Body of pancreas (tissue), 4 donors: ENCODE measurements at regions not wholly inside any gene's neighbourhood (a gene's known extent, or its start where the extent isn't known, plus 50 kb on each side); places are given as distances from the start of the nearest gene placed in this dataset.

Source experiments
- ATAC-seq: fragments of 150-250 bp; one replicate; pipeline ENCODE4 v1.9.1; 2016
- DNase-seq, 4 donors: peaks; one replicate each; pipeline ENCODE4 v3.0.0-alpha.2; 2019
- H3K27ac ChIP-seq, 4 donors: fragments of 200-600 bp; sonication (generic); 1 replicate in 3 of 4; 2 replicates in 1 of 4; pipeline versions ENCODE4 v1.5.1 to v1.6.1; 2016 to 2019; ENCODE audit warnings: mild to moderate bottlenecking in 1 of 4, mixed read lengths in 1 of 4, moderate library complexity in 1 of 4
- H3K27me3 ChIP-seq, 2 donors: fragments of 200-600 bp; sonication (generic); one replicate each; pipeline ENCODE4 v1.6.0; 2016; ENCODE audit warnings: mild to moderate bottlenecking in 1 of 2
- H3K36me3 ChIP-seq, 2 donors: fragments of 200-600 bp; sonication (generic); replicated peaks in 1 of 2; 2 replicates each; pipeline ENCODE4 v1.5.1; 2016; ENCODE audit warnings: low read depth in 2 of 2; ENCODE audit not compliant: insufficient read depth in 1 of 2
- H3K4me1 ChIP-seq: fragments of 200-600 bp; sonication (generic); one replicate; pipeline ENCODE4 v1.6.0; 2016
- H3K4me3 ChIP-seq, 2 donors: fragments of 200-600 bp; sonication (generic); 1 replicate in 1 of 2; 2 replicates in 1 of 2; pipeline ENCODE4 v1.5.1; 2016 to 2019
- H3K9me3 ChIP-seq, 3 donors: fragments of 200-600 bp; sonication (generic); 1 replicate in 2 of 3; 2 replicates in 1 of 3; pipeline ENCODE4 v1.5.1; 2016
- POLR2A ChIP-seq, 3 donors: fragments of 450-650 bp; IDR thresholded peaks; one replicate each; pipeline ENCODE4 v1.6.1; 2016; ENCODE audit warnings: antibody characterized with exemption in 3 of 3, mild to moderate bottlenecking in 2 of 3
- WGBS, 2 donors: methylation state at CpG; one replicate each; pipeline ENCODE4 v1.1.5; 2017; 5-methylcytosine and 5-hydroxymethylcytosine counted together
- intact Hi-C: fragments of 100-400 bp; cut with DNase I; formaldehyde crosslinking; loops from one replicate; pipeline ENCODE4 v1.15.1; 2023
- TF ChIP-seq, protein P1 (sequence below), 7 experiments: fragments of 450-650 bp in 4 of 7; fragments of 200-600 bp in 3 of 7; sonication (generic) in 3 of 7; IDR thresholded peaks; one replicate each; pipeline ENCODE4 v1.5.1; 2016 to 2019; ENCODE audit warnings: antibody characterized with exemption in 7 of 7

DNA sequence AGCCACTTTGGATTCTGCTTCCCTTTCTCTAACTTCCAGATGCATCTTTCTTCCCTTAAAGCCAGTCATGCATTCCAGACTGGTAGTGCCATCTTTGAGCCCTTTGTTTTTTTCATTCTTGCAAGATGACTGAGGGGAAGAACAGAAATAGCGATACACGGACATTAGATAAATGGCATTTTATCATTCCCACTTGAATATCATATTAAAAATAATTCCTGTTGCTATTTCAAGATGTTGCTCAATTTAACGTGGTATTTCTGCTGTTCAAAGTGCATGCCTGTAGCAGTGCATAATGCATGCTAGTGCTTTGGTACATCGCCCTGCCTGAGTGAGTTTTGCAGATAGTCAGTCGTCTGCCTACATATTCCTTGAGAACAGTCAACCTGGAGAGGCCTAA lies 140.6 kb upstream of the FRY start:
- 77 to 79% methylated on average over 5 of the region's 5 CpGs for WGBS, 2 donors
- intact Hi-C loops: no loop called here
- H3K27me3 ChIP-seq: no peaks in the 10 kb centered on the region
- H3K36me3 ChIP-seq: no peaks in the 10 kb centered on the region
- no peaks in the 10 kb centered on the region for H3K9me3 ChIP-seq
- TF ChIP-seq, protein P1, sequence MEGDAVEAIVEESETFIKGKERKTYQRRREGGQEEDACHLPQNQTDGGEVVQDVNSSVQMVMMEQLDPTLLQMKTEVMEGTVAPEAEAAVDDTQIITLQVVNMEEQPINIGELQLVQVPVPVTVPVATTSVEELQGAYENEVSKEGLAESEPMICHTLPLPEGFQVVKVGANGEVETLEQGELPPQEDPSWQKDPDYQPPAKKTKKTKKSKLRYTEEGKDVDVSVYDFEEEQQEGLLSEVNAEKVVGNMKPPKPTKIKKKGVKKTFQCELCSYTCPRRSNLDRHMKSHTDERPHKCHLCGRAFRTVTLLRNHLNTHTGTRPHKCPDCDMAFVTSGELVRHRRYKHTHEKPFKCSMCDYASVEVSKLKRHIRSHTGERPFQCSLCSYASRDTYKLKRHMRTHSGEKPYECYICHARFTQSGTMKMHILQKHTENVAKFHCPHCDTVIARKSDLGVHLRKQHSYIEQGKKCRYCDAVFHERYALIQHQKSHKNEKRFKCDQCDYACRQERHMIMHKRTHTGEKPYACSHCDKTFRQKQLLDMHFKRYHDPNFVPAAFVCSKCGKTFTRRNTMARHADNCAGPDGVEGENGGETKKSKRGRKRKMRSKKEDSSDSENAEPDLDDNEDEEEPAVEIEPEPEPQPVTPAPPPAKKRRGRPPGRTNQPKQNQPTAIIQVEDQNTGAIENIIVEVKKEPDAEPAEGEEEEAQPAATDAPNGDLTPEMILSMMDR (IDR thresholded peaks at IDR 0.05): no peak
- no peak for TF ChIP-seq POLR2A (IDR thresholded peaks at IDR 0.05)
- no peak overlapping the region for H3K4me3 ChIP-seq
- no peak for DNase-seq
- no peak overlapping the region for H3K27ac ChIP-seq
- ATAC-seq: no peak
- H3K4me1 ChIP-seq: peaks cover 8% of the 10 kb centered on the region

DNA sequence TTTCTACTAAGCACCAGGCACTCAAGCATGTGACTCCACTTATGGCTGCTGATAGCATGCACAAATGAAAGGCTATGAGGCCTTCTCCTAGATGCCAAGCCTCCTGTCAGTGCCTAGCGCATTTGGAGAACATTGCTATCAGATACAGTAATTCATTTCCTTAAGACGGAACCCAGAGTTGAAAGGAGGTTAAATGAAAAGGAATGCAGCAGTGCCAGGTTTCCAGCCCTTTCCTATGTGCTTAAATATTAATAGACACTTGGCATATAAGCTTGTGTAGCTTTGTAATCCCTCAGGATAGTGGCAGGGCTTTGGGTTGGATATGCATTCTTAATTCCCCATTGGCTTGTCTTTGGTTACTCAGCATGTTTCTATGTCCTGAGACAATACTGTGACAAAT lies 140.1 kb upstream of the FRY start:
- H3K4me1 ChIP-seq: peaks cover 8% of the 10 kb centered on the region
- no peaks in the 10 kb centered on the region for H3K36me3 ChIP-seq
- no peaks in the 10 kb centered on the region for H3K9me3 ChIP-seq
- DNase-seq (peak in 2 of 4 donors; percentile 16 to 23), ATAC-seq (peak; percentile 69)
- intact Hi-C loops: no loop called here
- peak overlapping the region in 2 of 4 donors; percentile 9 to 25 for H3K27ac ChIP-seq
- no peaks in the 10 kb centered on the region for H3K27me3 ChIP-seq
- TF ChIP-seq, protein P1 (IDR thresholded peaks at IDR 0.05): no peak
- TF ChIP-seq POLR2A (IDR thresholded peaks at IDR 0.05): no peak
- WGBS, 2 donors: 15 to 22% methylated on average over 2 of the region's 2 CpGs
- H3K4me3 ChIP-seq: no peak overlapping the region

DNA sequence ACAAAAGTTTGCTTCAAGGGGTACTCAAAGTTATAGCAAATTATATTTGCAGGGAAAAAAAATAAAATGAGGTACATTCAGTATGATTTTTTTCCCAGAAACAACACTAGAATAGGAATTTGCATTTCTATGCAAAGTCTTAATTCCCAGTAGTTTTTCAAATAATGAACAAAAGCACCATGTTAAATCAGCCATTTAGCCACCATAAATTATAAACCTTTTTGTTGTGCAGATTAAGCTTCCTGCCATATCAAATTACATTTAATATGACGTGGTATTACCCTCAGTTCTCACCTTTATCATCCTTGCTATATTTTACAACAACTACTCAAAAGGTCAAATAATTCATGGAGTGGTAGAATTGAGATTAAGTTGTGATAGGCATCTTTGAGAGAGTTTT lies 136.6 kb upstream of the FRY start:
- intact Hi-C loops: no loop called here
- peaks cover 8% of the 10 kb centered on the region for H3K4me1 ChIP-seq
- H3K36me3 ChIP-seq: no peaks in the 10 kb centered on the region
- no peaks in the 10 kb centered on the region for H3K27me3 ChIP-seq
- H3K27ac ChIP-seq: no peak overlapping the region
- TF ChIP-seq, protein P1 (IDR thresholded peaks at IDR 0.05): no peak
- no peak for TF ChIP-seq POLR2A (IDR thresholded peaks at IDR 0.05)
- H3K9me3 ChIP-seq: no peaks in the 10 kb centered on the region
- DNase-seq (no peak), ATAC-seq (no peak)
- no peak overlapping the region for H3K4me3 ChIP-seq
- 38 to 40% methylated on average over 1 of the region's 1 CpG for WGBS, 2 donors

DNA sequence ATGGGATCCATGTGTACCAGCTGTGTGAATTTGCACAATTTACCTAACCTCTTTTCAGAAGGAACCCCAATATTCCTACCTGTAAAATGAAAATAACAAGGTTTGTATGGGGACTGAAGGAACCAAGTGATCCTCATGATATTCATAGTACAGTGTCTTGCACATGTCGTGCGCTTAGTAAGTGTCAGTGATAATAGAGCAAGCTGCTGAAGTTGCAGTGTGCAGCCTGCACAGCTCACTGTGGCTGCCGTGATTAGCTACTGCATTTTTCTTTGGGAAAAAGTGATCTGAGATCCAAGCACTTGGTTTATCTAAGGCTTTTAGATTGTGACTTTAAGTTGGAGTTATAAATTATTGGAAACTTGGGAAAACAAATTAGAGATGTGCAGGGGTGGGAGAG lies 135.9 kb upstream of the FRY start:
- DNase-seq (no peak), ATAC-seq (no peak)
- no peak for TF ChIP-seq POLR2A (IDR thresholded peaks at IDR 0.05)
- TF ChIP-seq, protein P1 (IDR thresholded peaks at IDR 0.05): no peak
- WGBS, 2 donors: 93 to 98% methylated on average over 3 of the region's 3 CpGs
- Histone ChIP-seq H3K27ac (no peak overlapping the region), H3K27me3 (no peaks in the 10 kb centered on the region), H3K9me3 (no peaks in the 10 kb centered on the region), H3K4me3 (no peak overlapping the region), H3K4me1 (peaks cover 8% of the 10 kb centered on the region), H3K36me3 (no peaks in the 10 kb centered on the region)
- intact Hi-C loops: no loop called here

DNA sequence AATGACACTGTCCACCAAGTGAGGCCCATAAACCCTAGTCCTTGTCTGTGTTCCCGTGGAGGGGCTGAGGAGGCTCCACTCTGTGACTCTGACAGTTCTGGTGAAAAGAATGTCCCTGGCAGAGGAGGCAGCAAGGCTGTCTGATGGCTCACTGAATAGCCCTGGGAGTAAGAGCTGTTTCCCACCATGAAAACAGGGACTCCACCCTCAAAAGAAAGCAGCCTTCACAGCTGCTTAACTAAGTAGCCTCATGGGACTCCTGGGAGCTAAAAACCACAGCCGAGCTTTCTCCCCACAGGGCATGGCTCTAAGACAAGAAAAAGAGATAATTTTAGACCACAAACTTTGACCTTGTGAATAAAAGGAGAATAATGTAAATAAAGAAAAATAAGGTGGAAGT lies 135.1 kb upstream of the FRY start:
- no peak overlapping the region for H3K4me3 ChIP-seq
- no peaks in the 10 kb centered on the region for H3K27me3 ChIP-seq
- peaks cover 7% of the 10 kb centered on the region for H3K4me1 ChIP-seq
- TF ChIP-seq, protein P1 (IDR thresholded peaks at IDR 0.05): no peak
- no peak for TF ChIP-seq POLR2A (IDR thresholded peaks at IDR 0.05)
- DNase-seq (no peak), ATAC-seq (no peak)
- WGBS, 2 donors: 38 to 53% methylated on average over 2 of the region's 2 CpGs
- H3K9me3 ChIP-seq: no peaks in the 10 kb centered on the region
- intact Hi-C loops: no loop called here
- H3K27ac ChIP-seq: no peak overlapping the region
- no peaks in the 10 kb centered on the region for H3K36me3 ChIP-seq
